GM18909 (cell line): ENCODE measurements at regions not wholly inside any gene's neighbourhood (a gene's known extent, or its start where the extent isn't known, plus 50 kb on each side); places are given as distances from the start of the nearest gene placed in this dataset.
"Not testable (repeated sequence)": the region's sequence is repeated elsewhere in the genome, so short reads cannot be mapped to it uniquely, and the experiment has no call there.

Experiments
- ATAC-seq: cut with Tn5 transposase; IDR thresholded peaks from one replicate; pipeline ENCODE4 v1.9.1; 2021; ENCODE audit warnings: mild to moderate bottlenecking; ENCODE audit not compliant: unreplicated experiment, poor library complexity

DNA sequence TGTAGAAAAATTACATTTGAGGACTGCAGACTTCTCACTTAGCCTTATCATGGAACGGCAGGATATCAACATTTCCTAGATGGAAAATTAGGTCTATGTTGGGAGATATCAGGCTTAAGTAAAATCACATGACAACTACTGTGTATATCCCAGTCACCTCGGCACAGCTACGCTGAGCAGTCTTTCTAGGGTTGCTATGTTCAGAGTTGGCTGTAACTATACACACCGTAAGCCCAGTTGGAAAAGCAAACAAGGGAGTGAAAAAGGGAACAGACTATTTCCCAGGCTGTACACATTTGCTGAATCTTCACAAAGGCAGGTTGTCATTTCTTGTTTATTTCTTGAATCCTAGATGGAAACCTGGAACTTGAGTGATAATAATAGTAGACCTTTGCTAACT, 80.7 kb upstream of the PTPRK start:
- no peak for ATAC-seq

DNA sequence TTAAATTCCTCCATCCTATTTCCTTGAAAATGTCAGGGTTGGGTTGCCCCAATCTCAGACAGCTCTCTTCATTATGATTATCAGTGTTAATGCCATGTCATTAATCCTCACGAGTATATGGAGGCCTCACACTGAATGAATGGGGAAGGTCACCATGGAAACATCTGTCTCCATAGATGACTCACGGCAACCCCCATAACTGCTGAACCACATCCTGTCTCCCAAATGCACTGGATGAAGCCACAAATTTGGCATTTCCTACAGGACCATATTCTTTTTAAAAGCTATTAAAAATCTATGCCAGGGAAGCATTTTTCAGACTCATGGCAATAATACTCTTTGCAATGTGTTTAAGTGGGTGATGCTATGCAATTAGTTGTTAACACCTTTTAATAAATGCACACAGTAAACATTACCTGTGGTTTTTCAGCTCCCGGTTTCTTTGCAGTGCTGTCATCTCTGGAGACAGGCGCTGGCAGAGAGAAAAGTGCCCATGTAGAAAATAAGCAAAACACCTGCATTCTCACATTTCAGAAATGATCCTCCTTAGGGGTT, 80.1 kb upstream of the PTPRK start:
- ATAC-seq = peak; percentile 70

DNA sequence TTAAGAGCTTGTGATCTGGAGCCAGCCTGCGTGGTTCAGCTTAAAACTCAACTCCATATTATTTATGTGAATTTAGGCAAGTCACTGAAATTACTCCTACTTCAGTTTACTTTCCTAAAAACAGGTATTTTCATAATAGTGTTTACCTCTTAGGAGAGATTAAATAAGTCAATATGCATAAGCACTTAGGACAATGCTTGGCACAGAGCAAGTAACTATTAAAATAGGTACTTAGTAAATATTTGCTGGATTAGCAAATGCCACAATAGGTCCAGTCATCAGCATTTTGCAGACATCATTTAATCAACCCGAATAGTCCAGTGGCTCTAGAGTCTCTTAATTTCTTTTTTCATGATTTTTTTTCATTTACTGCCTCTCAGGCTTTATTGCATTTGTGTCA, 78.6 kb upstream of the PTPRK start:
- no peak for ATAC-seq

DNA sequence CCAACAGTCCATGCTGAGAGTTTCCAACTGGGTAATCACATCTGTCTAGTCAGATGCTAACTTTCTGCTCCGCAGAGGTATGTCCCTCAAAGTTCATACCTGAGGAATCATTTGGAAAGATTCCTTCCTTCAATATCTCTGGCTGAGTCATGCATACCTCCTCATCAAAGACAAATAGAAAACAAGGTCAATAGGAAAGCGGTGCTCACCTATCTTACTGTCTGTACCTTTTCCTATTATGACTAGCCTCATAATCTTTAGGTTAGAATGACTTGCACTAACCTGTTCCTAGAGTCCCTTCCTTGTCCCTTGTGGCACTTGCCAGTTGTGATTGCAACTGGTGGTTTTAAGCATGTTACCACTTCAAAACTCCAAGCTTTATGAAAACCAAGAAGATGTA, 78.2 kb upstream of the PTPRK start:
- no peak for ATAC-seq

DNA sequence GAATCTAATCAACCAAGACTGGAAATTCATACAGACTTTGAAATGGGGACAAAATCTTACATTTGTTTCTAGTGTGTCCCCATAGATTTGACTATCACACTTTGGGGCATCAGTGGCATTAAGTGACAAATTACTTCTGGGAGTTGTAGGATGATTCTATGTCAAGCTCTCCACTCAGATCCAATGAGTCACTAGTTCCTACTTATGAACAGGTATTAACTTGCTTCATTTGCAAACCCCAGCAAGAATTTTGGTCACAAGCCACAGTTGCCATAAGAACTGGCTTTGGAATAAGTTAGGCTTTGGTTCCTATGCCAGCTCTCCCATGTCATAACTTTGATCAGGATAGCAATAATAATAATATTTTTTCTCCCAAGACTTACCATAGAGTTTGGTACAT, 77.6 kb upstream of the PTPRK start:
- ATAC-seq = no peak

DNA sequence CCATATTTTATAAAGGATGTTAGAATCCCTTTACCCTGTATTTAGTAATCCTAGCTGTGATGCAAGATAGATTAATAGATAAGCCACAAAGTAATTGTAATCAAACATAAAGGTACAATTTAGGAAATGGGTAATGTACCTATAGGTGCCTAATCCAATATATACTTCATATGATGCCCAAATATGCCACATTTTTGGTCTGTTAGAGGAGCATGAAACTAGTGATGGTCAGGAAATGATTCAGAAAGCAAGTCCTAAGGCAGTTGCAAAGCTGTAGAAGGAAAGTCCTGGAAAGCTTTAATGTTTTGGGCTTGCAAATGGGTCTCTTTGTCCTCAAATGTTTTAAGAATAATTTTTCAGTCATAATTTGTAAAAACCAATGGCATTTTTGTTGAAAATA, 76.6 kb upstream of the PTPRK start:
- ATAC-seq = no peak

DNA sequence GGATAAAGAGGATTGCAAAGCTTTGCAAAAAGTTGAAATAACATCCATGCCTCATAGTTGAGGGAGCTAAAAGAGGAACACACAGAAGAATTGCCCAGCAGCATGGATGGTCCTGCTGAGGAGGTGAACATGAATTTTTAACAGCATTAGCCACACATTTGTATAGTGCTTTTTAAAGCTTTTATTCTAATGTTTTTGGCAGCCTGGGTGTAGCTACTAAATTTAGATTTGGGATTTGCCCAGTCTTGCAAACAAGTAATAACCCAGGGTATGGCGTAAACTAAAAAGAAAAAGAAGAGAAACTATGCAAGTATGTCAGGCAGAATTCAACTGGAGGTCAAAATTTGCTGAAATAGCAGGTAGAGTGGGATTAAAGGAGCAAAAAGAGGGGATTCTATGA, 75.1 kb upstream of the PTPRK start:
- ATAC-seq = no peak

DNA sequence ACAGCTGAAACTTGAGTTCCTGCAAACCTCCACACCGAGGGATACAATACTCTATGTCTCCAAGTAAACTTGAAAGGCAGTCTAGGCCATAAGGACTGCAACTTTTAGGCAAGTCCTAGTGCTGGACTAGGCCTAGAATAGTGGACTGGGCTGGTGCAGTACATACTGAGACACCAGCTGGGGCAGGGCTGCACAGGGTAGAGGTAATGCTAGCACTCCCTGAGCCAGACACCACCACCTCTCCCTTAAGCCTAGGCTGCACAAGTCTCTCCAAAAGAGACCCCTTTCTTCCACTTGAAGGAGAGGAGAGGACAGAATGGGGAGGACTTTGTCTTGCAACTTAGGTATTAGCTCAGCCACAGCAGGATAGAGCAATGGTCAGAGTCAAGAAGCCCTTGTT, 65.7 kb upstream of the PTPRK start:
- no peak for ATAC-seq

DNA sequence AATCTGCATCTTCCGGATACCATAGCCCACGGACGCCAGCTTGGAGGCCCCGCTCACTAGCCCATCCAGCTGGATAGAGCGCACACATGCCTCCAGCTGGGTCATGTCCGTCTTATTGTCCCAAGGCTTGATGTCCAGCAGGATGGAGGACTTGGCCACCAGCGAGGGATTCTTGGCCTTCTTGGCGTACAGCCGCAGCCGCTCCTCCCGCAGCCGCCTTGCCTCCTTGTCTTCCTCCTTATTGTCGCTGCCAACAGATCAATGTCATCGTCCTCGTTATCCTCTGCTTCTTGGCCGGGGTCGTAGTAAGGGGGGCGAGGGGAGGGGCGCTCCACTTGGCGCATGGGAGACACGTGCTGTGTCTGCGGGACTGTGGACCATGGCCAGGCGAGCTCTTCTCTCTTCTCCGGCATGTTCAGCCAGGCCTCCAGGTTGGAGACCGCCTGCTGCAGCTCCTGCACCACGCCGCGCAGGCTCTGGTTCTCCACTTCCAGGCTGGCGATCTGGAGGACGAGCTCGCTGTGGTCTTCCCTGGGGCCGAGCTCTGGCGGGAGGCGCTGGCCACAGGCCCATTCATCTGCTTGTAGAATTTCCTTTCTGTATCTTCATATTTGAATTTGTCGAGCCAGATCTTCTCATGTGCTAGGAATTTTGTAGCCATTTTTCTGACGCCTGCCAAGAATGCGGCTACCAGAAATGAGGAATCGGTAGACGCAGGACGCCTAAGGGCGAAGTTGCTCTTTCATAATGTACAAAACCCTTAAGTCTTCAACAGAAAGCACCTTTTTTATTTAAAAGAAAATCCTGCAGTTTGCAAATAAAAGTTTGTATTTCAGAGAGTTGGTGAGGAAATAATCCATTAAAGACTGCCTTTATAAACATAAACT, 60.1 kb upstream of the PTPRK start:
- no peak for ATAC-seq

DNA sequence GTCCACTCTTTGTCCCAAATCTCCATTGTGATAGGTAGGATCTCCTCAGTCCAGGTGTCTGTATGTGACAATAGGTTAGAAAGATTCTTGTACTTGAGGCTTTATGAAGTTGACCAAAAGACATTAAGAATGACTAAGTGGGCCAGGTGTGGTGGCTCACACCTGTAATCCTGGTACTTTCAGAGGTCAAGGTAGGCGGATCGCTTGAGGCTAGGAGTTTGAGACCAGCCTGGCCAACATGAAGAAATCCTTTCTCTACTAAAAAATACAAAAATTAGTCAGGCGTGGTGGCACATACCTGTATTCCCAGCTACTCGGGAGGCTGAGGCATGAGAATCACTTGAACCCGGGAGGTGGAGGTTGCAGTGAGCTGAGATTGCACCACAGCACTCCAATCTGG, 54.9 kb upstream of the PTPRK start:
- not testable (repeated sequence) for ATAC-seq

DNA sequence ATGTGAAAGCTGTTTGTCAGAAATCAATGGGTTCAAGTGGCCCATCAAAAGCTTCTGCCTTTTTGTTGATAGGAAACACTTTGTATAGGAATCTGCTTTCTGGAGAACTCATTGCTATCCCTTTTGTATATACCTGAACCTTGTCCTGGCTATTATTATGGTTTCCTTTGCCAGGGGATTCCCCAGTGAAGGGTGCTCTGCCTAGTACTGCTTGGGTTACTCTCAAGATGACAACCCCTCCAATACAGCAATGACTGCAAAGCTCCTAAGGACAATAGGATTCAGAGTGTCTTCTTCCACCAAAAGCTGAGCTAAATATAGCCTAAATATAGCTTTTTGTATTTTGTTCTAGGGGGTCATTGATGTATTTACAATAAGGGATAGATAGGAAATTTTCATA, 54.0 kb upstream of the PTPRK start:
- ATAC-seq = peak; percentile 53

DNA sequence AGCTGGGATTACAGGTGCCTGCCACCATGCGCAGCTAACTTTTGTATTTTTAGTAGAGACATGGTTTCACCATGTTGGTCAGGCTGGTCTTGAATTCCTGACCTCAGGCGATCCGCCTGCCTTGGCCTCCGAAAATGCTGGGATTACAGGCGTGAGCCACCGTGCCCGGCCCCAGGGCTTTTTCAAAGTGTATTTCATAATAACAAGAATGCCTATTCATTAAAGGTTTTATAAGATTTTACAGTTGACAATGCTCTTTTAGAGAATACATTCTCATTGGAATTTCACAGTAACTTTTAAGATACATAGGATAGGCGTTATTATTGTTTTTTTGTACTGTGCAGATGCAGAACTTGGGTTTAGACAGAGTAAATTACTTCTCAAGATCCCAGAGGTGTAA, 52.6 kb upstream of the PTPRK start:
- ATAC-seq = no peak

DNA sequence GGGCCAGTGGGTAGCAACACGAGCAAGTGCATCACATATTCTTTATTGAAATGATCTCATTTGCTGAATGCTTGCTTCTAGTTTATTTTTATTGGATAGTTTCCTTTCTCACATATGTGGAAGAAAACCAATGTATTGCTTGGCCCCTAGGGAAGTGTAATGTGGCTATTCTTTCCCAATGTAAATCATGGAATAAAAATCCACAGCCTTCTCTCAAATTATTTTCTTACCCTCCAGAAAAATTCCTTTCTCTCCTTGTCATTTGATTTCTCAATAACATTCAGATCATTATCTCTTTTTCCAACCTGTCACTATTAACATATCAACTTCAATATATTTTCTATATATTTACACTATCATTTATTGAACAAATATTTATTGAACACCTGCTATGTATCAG, 51.9 kb upstream of the PTPRK start:
- no peak for ATAC-seq

DNA sequence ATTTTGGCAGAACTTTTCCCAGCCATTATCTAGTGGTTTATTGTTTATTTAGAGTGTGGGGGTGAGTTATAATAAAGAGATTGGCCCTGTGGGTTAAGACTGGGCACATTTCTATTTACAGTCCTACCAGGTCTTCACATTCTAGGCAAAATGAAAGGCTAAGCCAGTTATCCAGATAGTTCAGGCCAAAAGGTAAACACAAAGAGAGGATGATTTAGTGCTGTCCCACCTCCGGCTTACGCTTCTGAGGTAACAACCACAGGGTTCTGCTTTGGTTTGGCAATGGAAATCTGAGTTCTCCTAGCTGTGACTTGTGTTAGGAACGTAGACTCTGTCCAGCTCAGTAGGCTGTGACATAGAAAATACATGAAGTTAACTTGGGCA, 50.3 kb upstream of the PTPRK start:
- ATAC-seq = no peak

DNA sequence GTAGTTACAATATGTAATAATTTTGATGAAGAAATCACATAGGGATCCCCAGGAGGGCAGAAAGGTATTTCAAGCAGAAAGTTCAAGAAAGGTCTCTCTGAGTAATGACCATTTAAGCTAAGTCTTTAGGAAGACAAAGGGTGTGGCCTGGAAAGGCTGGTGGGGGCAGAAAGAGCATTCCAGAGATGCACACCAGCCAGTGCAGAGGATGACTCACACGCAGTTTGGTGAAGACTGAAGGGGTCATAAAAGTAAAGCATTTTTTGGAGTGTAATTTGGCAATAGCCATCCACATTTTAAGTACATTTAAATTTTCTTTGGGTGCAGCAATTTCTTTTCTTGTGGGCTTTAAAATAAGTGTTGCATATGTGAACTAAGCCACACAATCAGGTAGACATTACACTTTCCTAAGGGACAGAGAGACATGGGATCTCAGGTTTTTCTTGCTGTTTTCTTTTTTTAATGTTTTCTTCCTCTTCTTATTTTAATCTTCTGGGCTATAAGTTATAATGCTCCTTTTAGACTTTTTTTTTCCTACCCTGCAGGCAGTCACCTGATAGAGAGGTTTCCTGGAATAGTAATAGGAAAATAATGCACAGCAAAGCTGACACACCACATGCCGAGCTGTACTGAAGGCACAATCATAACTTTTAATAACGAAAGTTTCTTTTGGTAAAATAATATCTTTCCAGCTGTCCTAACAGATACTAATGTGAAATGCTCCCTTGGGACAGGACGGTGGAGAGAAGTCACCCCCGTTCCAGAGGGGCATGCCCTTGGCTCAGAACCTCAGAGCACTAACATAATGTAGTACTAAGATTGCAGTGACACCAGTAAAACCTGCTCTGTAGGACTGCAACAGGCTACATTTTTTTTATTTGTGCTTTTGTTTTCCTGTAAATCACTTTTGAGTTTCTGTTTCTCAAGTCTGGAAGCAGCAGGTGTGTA, 49.6 kb upstream of the PTPRK start:
- no peak for ATAC-seq
